H1 (cell line): ENCODE measurements at regions not wholly inside any gene's neighbourhood (a gene's known extent, or its start where the extent isn't known, plus 50 kb on each side); places are given as distances from the start of the nearest gene placed in this dataset.

Source experiments
- CTCF ChIA-PET: fragments of 300-600 bp; sonication (Branson Sonifier 250); formaldehyde crosslinking; loops from one replicate; lab custom pipeline; 2021; ENCODE audit not compliant: partially characterized antibody; lab: Charles Lee
- POLR2A ChIA-PET: fragments of 300-600 bp; sonication (Branson Sonifier 250); formaldehyde crosslinking; loops from one replicate; lab custom pipeline; 2021; ENCODE audit warnings: inconsistent platforms; ENCODE audit not compliant: partially characterized antibody; lab: Charles Lee
- DNase-seq, 2 experiments: peaks; one replicate each; pipeline versions ENCODE4 v3.0.0 to v3.0.0-alpha.2; 2010 to 2022; ENCODE audit warnings: low spot score in 2 of 2, low read depth in 1 of 2, mixed read lengths in 1 of 2
- FAIRE-seq: peaks from 2 replicates; lab custom pipeline; 2011; peaks lifted over from hg19 to GRCh38; lab: Jason Lieb, UNC
- H2AFZ ChIP-seq: 2 replicates; pipeline ENCODE4 v1.8.1; 2012; ENCODE audit warnings: low read length, inconsistent platforms
- H2AK5ac ChIP-seq: 2 replicates; pipeline ENCODE4 v1.6.1; 2013; ENCODE audit warnings: low read depth, low read length
- H2BK120ac ChIP-seq: replicated peaks from 2 replicates; pipeline ENCODE3; 2013; ENCODE audit warnings: low read depth, low read length, inconsistent platforms
- H2BK12ac ChIP-seq: 2 replicates; pipeline ENCODE4 v1.6.1; 2013; ENCODE audit warnings: low read depth, low read length
- H2BK15ac ChIP-seq: 2 replicates; pipeline ENCODE4 v1.6.1; 2013; ENCODE audit warnings: low read length
- H2BK20ac ChIP-seq: 2 replicates; pipeline ENCODE4 v1.6.1; 2013; ENCODE audit warnings: low read length
- H2BK5ac ChIP-seq: 2 replicates; pipeline ENCODE4 v1.6.1; 2013; ENCODE audit warnings: low read depth, low read length
- H3K14ac ChIP-seq: 2 replicates; pipeline ENCODE4 v1.6.1; 2013; ENCODE audit warnings: inconsistent platforms; ENCODE audit not compliant: insufficient read length
- H3K18ac ChIP-seq: 2 replicates; pipeline ENCODE4 v1.6.1; 2013; ENCODE audit warnings: low read length; ENCODE audit errors: extremely low read depth
- H3K23ac ChIP-seq: 2 replicates; pipeline ENCODE4 v1.6.1; 2013; ENCODE audit warnings: inconsistent platforms; ENCODE audit not compliant: insufficient read length
- H3K23me2 ChIP-seq: 2 replicates; pipeline ENCODE4 v1.6.1; 2013; ENCODE audit warnings: low read depth, low read length
- H3K27ac ChIP-seq: 2 replicates; pipeline ENCODE4 v1.6.1; 2011; ENCODE audit warnings: low read depth, low read length, inconsistent platforms
- H3K27me3 ChIP-seq, 4 experiments: replicated peaks in 1 of 4; 1 replicate in 1 of 4; 2 replicates in 3 of 4; pipeline versions ENCODE4 v1.6.1 to v1.8.1; 2011 to 2013; ENCODE audit warnings: low read length in 3 of 4, mild to moderate bottlenecking in 3 of 4, inconsistent platforms in 2 of 4, mixed read lengths in 2 of 4, moderate library complexity in 1 of 4; ENCODE audit not compliant: control insufficient read depth in 3 of 4, insufficient read depth in 3 of 4; ENCODE audit errors: extremely low read depth in 1 of 4
- H3K36me3 ChIP-seq, 4 experiments: 2 replicates each; pipeline versions ENCODE4 v1.6.1 to v1.8.1; 2011 to 2013; ENCODE audit warnings: mild to moderate bottlenecking in 4 of 4, low read length in 3 of 4, moderate library complexity in 2 of 4, control low read depth in 1 of 4, inconsistent platforms in 1 of 4; ENCODE audit not compliant: insufficient read depth in 4 of 4, control insufficient read depth in 2 of 4
- H3K4ac ChIP-seq: replicated peaks from 2 replicates; pipeline ENCODE3; 2013; ENCODE audit warnings: low read length, low read depth, mixed read lengths, inconsistent platforms; ENCODE audit not compliant: insufficient read length
- H3K4me1 ChIP-seq, 4 experiments: replicated peaks in 1 of 4; 1 replicate in 1 of 4; 2 replicates in 3 of 4; pipeline versions ENCODE4 v1.6.1 to v1.8.1; 2011 to 2013; ENCODE audit warnings: low read length in 3 of 4, inconsistent platforms in 2 of 4, mixed read lengths in 1 of 4; ENCODE audit not compliant: insufficient read depth in 4 of 4, control insufficient read depth in 3 of 4
- H3K4me2 ChIP-seq, 2 experiments: 2 replicates each; pipeline versions ENCODE4 v1.6.1 to v1.8.1; 2011 to 2013; ENCODE audit warnings: low read depth in 2 of 2, low read length in 2 of 2, control low read depth in 1 of 2, inconsistent platforms in 1 of 2, mild to moderate bottlenecking in 1 of 2; ENCODE audit not compliant: insufficient read depth in 1 of 2
- H3K4me3 ChIP-seq, 4 experiments: fragments of 200-600, 300-600 bp in 1 of 4; sonication (generic), shearing (Covaris generic), sonication (Bioruptor Twin) in 1 of 4; 2 replicates each; pipeline versions ENCODE4 v1.5.1 to v1.8.1; 2011 to 2016; ENCODE audit warnings: low read length in 4 of 4, low read depth in 3 of 4, control low read depth in 2 of 4, inconsistent platforms in 2 of 4, mild to moderate bottlenecking in 2 of 4, mixed read lengths in 1 of 4, moderate library complexity in 1 of 4; ENCODE audit not compliant: insufficient read depth in 2 of 4; ENCODE audit errors: extremely low read depth in 1 of 4
- H3K56ac ChIP-seq: replicated peaks from 2 replicates; pipeline ENCODE3; 2013; ENCODE audit warnings: low read depth, mild to moderate bottlenecking, mixed read lengths, low read length, inconsistent platforms; ENCODE audit not compliant: insufficient read length
- H3K79me1 ChIP-seq: 2 replicates; pipeline ENCODE4 v1.6.1; 2013; ENCODE audit warnings: low read depth, low read length, control low read depth
- H3K79me2 ChIP-seq, 2 experiments: 2 replicates each; pipeline versions ENCODE4 v1.6.1 to v1.8.1; 2012 to 2013; ENCODE audit warnings: low read length in 2 of 2, mild to moderate bottlenecking in 2 of 2, inconsistent platforms in 1 of 2; ENCODE audit not compliant: insufficient read depth in 2 of 2, control insufficient read depth in 1 of 2
- H3K9ac ChIP-seq, 4 experiments: replicated peaks in 1 of 4; 1 replicate in 1 of 4; 2 replicates in 3 of 4; pipeline versions ENCODE4 v1.6.1 to v1.8.1; 2011 to 2013; ENCODE audit warnings: low read depth in 3 of 4, low read length in 3 of 4, control low read depth in 2 of 4, mild to moderate bottlenecking in 2 of 4, moderate library complexity in 2 of 4, inconsistent platforms in 1 of 4; ENCODE audit errors: extremely low read depth in 1 of 4
- H3K9me3 ChIP-seq, 2 experiments: 2 replicates each; pipeline versions ENCODE4 v1.6.1 to v1.8.1; 2012 to 2013; ENCODE audit warnings: mild to moderate bottlenecking in 2 of 2, moderate library complexity in 2 of 2, control low read depth in 1 of 2, inconsistent platforms in 1 of 2, low read depth in 1 of 2, low read length in 1 of 2, mixed read lengths in 1 of 2; ENCODE audit not compliant: insufficient read depth in 2 of 2
- H4K20me1 ChIP-seq, 2 experiments: replicated peaks in 1 of 2; 2 replicates each; pipeline versions ENCODE3 to v1.8.1; 2011 to 2013; ENCODE audit warnings: inconsistent platforms in 2 of 2, low read length in 2 of 2, mild to moderate bottlenecking in 1 of 2; ENCODE audit not compliant: insufficient read depth in 2 of 2, control insufficient read depth in 1 of 2
- H4K5ac ChIP-seq: 2 replicates; pipeline ENCODE4 v1.6.1; 2013; ENCODE audit warnings: low read length, low read depth, mixed read lengths, inconsistent platforms; ENCODE audit not compliant: insufficient read length
- H4K8ac ChIP-seq: 2 replicates; pipeline ENCODE4 v1.8.0; 2013; ENCODE audit warnings: mild to moderate bottlenecking, moderate library complexity, low read length, inconsistent platforms; ENCODE audit not compliant: insufficient read depth; ENCODE audit errors: extremely low read depth
- H4K91ac ChIP-seq: replicated peaks from 2 replicates; pipeline ENCODE3; 2013; ENCODE audit warnings: low read length, mixed read lengths, inconsistent platforms; ENCODE audit not compliant: insufficient read length
- ASH2L ChIP-seq: fragments of 200-600, 300-600 bp; sonication (generic); IDR thresholded peaks from one replicate; pipeline ENCODE4 v1.7.1; 2017; ENCODE audit warnings: low read length
- CHD1 ChIP-seq: IDR thresholded peaks from 2 replicates; pipeline ENCODE4 v1.6.1; 2012; ENCODE audit warnings: low read depth, low read length, improper control_type of control experiment
- CREB1 ChIP-seq: IDR thresholded peaks from 2 replicates; pipeline ENCODE4 v1.6.1; 2012; ENCODE audit warnings: inconsistent platforms
- EZH2 ChIP-seq: fragments of 200-600 bp; sonication (generic); IDR thresholded peaks from 2 replicates; pipeline ENCODE4 v1.7.1; 2012; ENCODE audit warnings: low read depth, mild to moderate bottlenecking, moderate library complexity, low read length, inconsistent platforms; ENCODE audit not compliant: severe bottlenecking
- GABPA ChIP-seq: IDR thresholded peaks from 2 replicates; pipeline ENCODE4 v1.6.1; 2011; ENCODE audit warnings: mild to moderate bottlenecking, low read length, moderate library complexity, borderline replicate concordance; ENCODE audit not compliant: insufficient read depth
- HDAC6 ChIP-seq: IDR thresholded peaks from one replicate; pipeline ENCODE4 v1.7.1; 2012; ENCODE audit warnings: low read depth, mild to moderate bottlenecking, inconsistent platforms, low read length, moderate library complexity
- JUN ChIP-seq: IDR thresholded peaks from 2 replicates; pipeline ENCODE4 v1.6.1; 2011; ENCODE audit warnings: low read depth, mild to moderate bottlenecking, improper control_type of control experiment, low read length
- KDM4A ChIP-seq: IDR thresholded peaks from one replicate; pipeline ENCODE4 v1.7.1; 2012; ENCODE audit warnings: low read depth, mild to moderate bottlenecking, moderate library complexity, low read length, inconsistent platforms; ENCODE audit not compliant: severe bottlenecking
- KDM5A ChIP-seq: fragments of 200-600 bp; IDR thresholded peaks from 2 replicates; pipeline ENCODE4 v1.7.1; 2012; ENCODE audit warnings: mild to moderate bottlenecking, low read length, inconsistent platforms, mixed read lengths
- NANOG ChIP-seq: IDR thresholded peaks from 2 replicates; pipeline ENCODE4 v1.6.1; 2011; ENCODE audit warnings: low read length, low read depth, mild to moderate bottlenecking, inconsistent platforms; ENCODE audit not compliant: insufficient read depth, poor library complexity, severe bottlenecking
- NRF1 ChIP-seq: IDR thresholded peaks from 2 replicates; pipeline ENCODE4 v1.6.1; 2011; ENCODE audit warnings: mild to moderate bottlenecking, low read depth, low read length, improper control_type of control experiment
- POLR2A ChIP-seq, 2 experiments: IDR thresholded peaks; 1 replicate in 1 of 2; 2 replicates in 1 of 2; pipeline ENCODE4 v1.6.1; 2011; ENCODE audit warnings: low read depth in 2 of 2, low read length in 2 of 2, mild to moderate bottlenecking in 2 of 2; ENCODE audit errors: control extremely low read depth in 1 of 2
- RFX5 ChIP-seq: IDR thresholded peaks from 2 replicates; pipeline ENCODE4 v1.6.1; 2011; ENCODE audit warnings: low read depth, low read length, improper control_type of control experiment, borderline replicate concordance
- SIX5 ChIP-seq: IDR thresholded peaks from 2 replicates; pipeline ENCODE4 v1.6.1; 2011; ENCODE audit warnings: mild to moderate bottlenecking, low read depth, low read length
- TBP ChIP-seq: IDR thresholded peaks from 2 replicates; pipeline ENCODE4 v1.6.1; 2011; ENCODE audit warnings: low read depth, low read length, improper control_type of control experiment
- USF2 ChIP-seq: IDR thresholded peaks from 2 replicates; pipeline ENCODE4 v1.6.1; 2011; ENCODE audit warnings: low read length, improper control_type of control experiment
- WGBS, 2 experiments: shearing (Covaris generic) in 1 of 2; methylation state at CpG; one replicate each; pipeline versions ENCODE4 v1.1.6 to v1.1.7; 2013 to 2015; ENCODE audit warnings: low lambda C conversion rate in 2 of 2, mixed read lengths in 2 of 2, inconsistent platforms in 1 of 2, low coverage in 1 of 2, missing lambda C conversion rate in 1 of 2; ENCODE audit not compliant: insufficient replicate concordance in 2 of 2, insufficient coverage in 1 of 2, insufficient read length in 1 of 2; ENCODE audit errors: extremely low coverage in 1 of 2, missing lambda C conversion rate in 1 of 2; 5-methylcytosine and 5-hydroxymethylcytosine counted together

- no peak overlapping the region for H3K27ac ChIP-seq
- no peak overlapping the region for H2BK20ac ChIP-seq
- H3K56ac ChIP-seq: no peak overlapping the region
- H3K36me3 ChIP-seq: no peaks in the 10 kb centered on the region
- no peak overlapping the region for H2BK120ac ChIP-seq
- POLR2A ChIA-PET: no interaction called here
- no peak overlapping the region for H3K23ac ChIP-seq
- H3K9me3 ChIP-seq: no peaks in the 10 kb centered on the region
- H3K4me3 ChIP-seq: no peak overlapping the region
- no peaks in the 10 kb centered on the region for H3K4me1 ChIP-seq
- no peaks in the 10 kb centered on the region for H3K79me1 ChIP-seq
- 85% methylated on average over 2 of the region's 2 CpGs; no CpG with 5 or more reads in 1 of the 2 experiments for WGBS, 2 experiments
- H3K18ac ChIP-seq: no peak overlapping the region
- no peaks in the 10 kb centered on the region for H3K23me2 ChIP-seq
- no peak overlapping the region for H3K9ac ChIP-seq
- H2BK12ac ChIP-seq: no peak overlapping the region
- no peak overlapping the region for H4K91ac ChIP-seq
- no peaks in the 10 kb centered on the region for H3K27me3 ChIP-seq
- CTCF ChIA-PET: interaction anchor here (0.5 kb wide), 1 partner anchor 8 kb away, joined by 3 read pairs; no protein-coding TSS in a partner anchor
- no peak overlapping the region for H2BK5ac ChIP-seq
- H2AK5ac ChIP-seq: no peak overlapping the region
- no peak overlapping the region for H3K14ac ChIP-seq
- H4K20me1 ChIP-seq: no peaks in the 10 kb centered on the region
- no peaks in the 10 kb centered on the region for H3K79me2 ChIP-seq
- H3K4ac ChIP-seq: no peak overlapping the region
- no peak overlapping the region for H4K5ac ChIP-seq
- no peak overlapping the region for H4K8ac ChIP-seq
- no peak overlapping the region for H3K4me2 ChIP-seq
- no peak overlapping the region for H2AFZ ChIP-seq
- no peak overlapping the region for H2BK15ac ChIP-seq
- FAIRE-seq: no peak
- DNase-seq: no peak
- TF ChIP-seq GABPA: no peak
- TF ChIP-seq CHD1: no peak
- no peak for TF ChIP-seq RFX5
- no peak for TF ChIP-seq TBP
- no peak for TF ChIP-seq KDM5A
- no peak for TF ChIP-seq USF2
- no peak for TF ChIP-seq JUN
- TF ChIP-seq HDAC6: no peak
- TF ChIP-seq SIX5: no peak
- TF ChIP-seq CREB1: no peak
- no peak for TF ChIP-seq NRF1
- no peak for TF ChIP-seq KDM4A
- no peak for TF ChIP-seq ASH2L
- no peak for TF ChIP-seq EZH2
- TF ChIP-seq POLR2A (IDR thresholded peaks at IDR 0.05; ENCODE audit: control extremely low read depth in 1 of 2, low read depth in 2 of 2, low read length in 2 of 2): no peak
- no peak for TF ChIP-seq NANOG
Measured at GRCh38 chr12:71000255-71000654, 79.7 kb upstream of the PTPRR start.
